Karpas-422 (cell line): ENCODE measurements at regions not wholly inside any gene's neighbourhood (a gene's known extent, or its start where the extent isn't known, plus 50 kb on each side); places are given as distances from the start of the nearest gene placed in this dataset.

Experiments
- DNase-seq: peaks from one replicate; pipeline ENCODE4 v3.0.0-alpha.2; 2015
- H2AFZ ChIP-seq: fragments of 200-600 bp; sonication (generic); 2 replicates; pipeline ENCODE4 v1.6.1; 2014; ENCODE audit warnings: antibody characterized with exemption, low read length, mixed read lengths
- H3K27ac ChIP-seq: fragments of 200-600 bp; sonication (generic); 2 replicates; pipeline ENCODE4 v1.5.1; 2014; ENCODE audit warnings: mild to moderate bottlenecking, low read length, moderate library complexity
- H3K27me3 ChIP-seq: fragments of 200-600 bp; sonication (generic); 2 replicates; pipeline ENCODE4 v1.6.1; 2014; ENCODE audit warnings: low read length, mixed read lengths
- H3K36me3 ChIP-seq: fragments of 200-600 bp; sonication (generic); 2 replicates; pipeline ENCODE4 v1.6.1; 2014; ENCODE audit warnings: low read length, mixed read lengths; ENCODE audit not compliant: insufficient read depth
- H3K4me1 ChIP-seq: fragments of 200-600 bp; sonication (generic); 2 replicates; pipeline ENCODE4 v1.6.1; 2014; ENCODE audit warnings: mild to moderate bottlenecking, low read length, mixed read lengths
- H3K4me2 ChIP-seq: fragments of 200-600 bp; sonication (generic); 2 replicates; pipeline ENCODE4 v1.6.1; 2014; ENCODE audit warnings: low read length, low read depth, mild to moderate bottlenecking; ENCODE audit not compliant: poor library complexity, severe bottlenecking
- H3K4me3 ChIP-seq: fragments of 200-600 bp; sonication (generic); 2 replicates; pipeline ENCODE4 v1.5.1; 2014; ENCODE audit warnings: mild to moderate bottlenecking, antibody characterized with exemption, low read length, mixed read lengths
- H3K79me2 ChIP-seq: fragments of 200-600 bp; sonication (generic); 2 replicates; pipeline ENCODE4 v1.6.1; 2014; ENCODE audit warnings: mild to moderate bottlenecking, low read length, mixed read lengths
- H3K9ac ChIP-seq: fragments of 200-600 bp; sonication (generic); 2 replicates; pipeline ENCODE4 v1.6.0; 2014; ENCODE audit warnings: low read length
- H3K9me2 ChIP-seq: fragments of 200-600 bp; sonication (generic), shearing (Covaris generic); replicated peaks from 2 replicates; pipeline ENCODE4 v1.6.0; 2014; ENCODE audit warnings: mild to moderate bottlenecking, low read length, moderate library complexity; ENCODE audit not compliant: insufficient read depth
- H3K9me3 ChIP-seq: fragments of 300-700, 200-600 bp; sonication (generic); 2 replicates; pipeline ENCODE4 v1.6.1; 2014; ENCODE audit warnings: low read length, mixed read lengths
- H4K20me1 ChIP-seq: fragments of 200-600 bp; sonication (generic); 2 replicates; pipeline ENCODE4 v1.6.1; 2014; ENCODE audit warnings: mild to moderate bottlenecking, antibody characterized with exemption, low read length, low read depth; ENCODE audit not compliant: insufficient read depth

- Histone ChIP-seq H3K4me3 (no peak overlapping the region), H3K9me3 (no peaks in the 10 kb centered on the region), H3K27ac (no peak overlapping the region), H4K20me1 (no peaks in the 10 kb centered on the region), H3K9ac (no peak overlapping the region), H3K9me2 (no peaks in the 10 kb centered on the region), H3K36me3 (no peaks in the 10 kb centered on the region), H3K27me3 (no peaks in the 10 kb centered on the region), H3K79me2 (no peaks in the 10 kb centered on the region), H3K4me1 (no peaks in the 10 kb centered on the region), H2AFZ (no peak overlapping the region), H3K4me2 (no peak overlapping the region)
- DNase-seq, result no peak
Measured at GRCh38 chr10:120980279-120981255, 129.4 kb downstream of the WDR11 start.

DNA sequence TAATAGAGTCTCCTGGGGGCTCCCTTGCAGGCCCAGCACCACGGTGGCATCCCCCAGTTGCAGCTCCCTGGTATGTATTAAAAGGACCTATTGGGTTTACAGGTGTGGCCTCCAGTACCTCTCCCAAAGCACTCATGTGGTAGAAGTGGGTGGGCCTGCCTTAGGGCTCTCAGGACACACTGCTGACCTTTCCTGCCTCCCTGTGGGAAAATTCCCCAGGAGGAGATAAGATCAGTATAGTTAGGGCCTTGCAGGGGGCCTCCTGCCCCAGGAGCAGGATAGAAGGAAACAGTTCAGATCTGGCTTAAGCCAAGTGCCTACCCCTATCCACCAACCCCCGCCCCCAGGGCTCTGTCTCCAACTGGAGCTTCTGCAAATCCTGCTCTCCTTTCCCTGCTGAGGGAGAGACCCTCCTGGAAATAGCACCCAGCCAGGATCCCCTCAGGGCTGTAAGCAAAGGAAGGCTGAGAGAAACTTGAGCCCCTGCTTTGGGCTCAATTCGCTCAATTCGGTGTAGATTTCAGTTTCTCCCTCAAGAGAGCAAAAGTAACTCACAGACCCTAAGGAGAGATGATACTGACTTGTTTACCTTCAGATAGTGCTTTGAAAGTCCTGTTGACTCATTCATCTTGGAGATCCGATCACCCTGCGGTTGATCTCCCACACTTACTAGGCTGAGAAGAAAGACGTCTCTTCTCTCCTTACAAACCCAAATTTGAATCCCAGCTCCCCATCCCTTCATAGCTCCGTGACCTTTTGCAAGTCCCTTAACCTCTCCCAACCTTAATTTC lies 130.6 kb downstream of the WDR11 start:
- Histone ChIP-seq H3K9me2 (no peaks in the 10 kb centered on the region), H3K27ac (no peak overlapping the region), H3K4me1 (no peaks in the 10 kb centered on the region), H3K4me2 (no peak overlapping the region), H3K9me3 (no peaks in the 10 kb centered on the region), H2AFZ (no peak overlapping the region), H3K36me3 (no peaks in the 10 kb centered on the region), H4K20me1 (no peaks in the 10 kb centered on the region), H3K27me3 (no peaks in the 10 kb centered on the region), H3K9ac (no peak overlapping the region), H3K79me2 (no peaks in the 10 kb centered on the region), H3K4me3 (no peak overlapping the region)
- DNase-seq, result no peak

DNA sequence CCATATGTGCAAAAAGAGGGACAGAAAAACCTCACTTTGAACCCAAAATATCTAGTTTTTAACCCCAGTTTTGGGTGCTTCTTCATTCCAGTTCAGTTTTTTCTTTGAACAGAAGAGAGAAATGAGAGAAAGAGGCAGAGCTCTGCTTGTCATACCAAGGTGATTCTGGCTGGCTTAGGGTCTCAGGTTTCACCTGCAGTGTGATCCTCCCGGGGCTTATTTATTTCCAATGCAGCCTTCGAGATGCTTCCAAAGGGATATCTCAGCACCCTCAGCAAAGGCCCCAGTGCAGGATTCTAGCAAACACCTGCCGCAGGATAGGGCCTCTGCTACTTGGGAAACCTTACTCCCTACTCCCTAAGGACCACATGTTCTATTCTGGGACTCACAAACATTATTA lies 131.3 kb downstream of the WDR11 start:
- Histone ChIP-seq H3K9me3 (no peaks in the 10 kb centered on the region), H3K79me2 (no peaks in the 10 kb centered on the region), H3K36me3 (no peaks in the 10 kb centered on the region), H3K27me3 (no peaks in the 10 kb centered on the region), H4K20me1 (no peaks in the 10 kb centered on the region), H3K9me2 (no peaks in the 10 kb centered on the region), H3K9ac (no peak overlapping the region), H3K4me2 (no peak overlapping the region), H3K4me3 (no peak overlapping the region), H3K4me1 (no peaks in the 10 kb centered on the region), H2AFZ (no peak overlapping the region), H3K27ac (no peak overlapping the region)
- DNase-seq, result no peak

GRCh38 chr10:120983721-120984120 lies 132.6 kb downstream of the WDR11 start:
- H3K79me2 ChIP-seq, result no peaks in the 10 kb centered on the region
- H3K9ac ChIP-seq, result no peak overlapping the region
- DNase-seq, result no peak
- H4K20me1 ChIP-seq, result no peaks in the 10 kb centered on the region
- no peaks in the 10 kb centered on the region for H3K4me1 ChIP-seq
- no peak overlapping the region for H2AFZ ChIP-seq
- H3K36me3 ChIP-seq, result no peaks in the 10 kb centered on the region
- H3K27me3 ChIP-seq, result no peaks in the 10 kb centered on the region
- no peak overlapping the region for H3K27ac ChIP-seq
- H3K9me2 ChIP-seq, result no peaks in the 10 kb centered on the region
- H3K4me3 ChIP-seq, result no peak overlapping the region
- no peak overlapping the region for H3K4me2 ChIP-seq
- no peaks in the 10 kb centered on the region for H3K9me3 ChIP-seq

- Histone ChIP-seq H3K9ac (no peak overlapping the region), H3K27ac (no peak overlapping the region), H3K4me1 (no peaks in the 10 kb centered on the region), H2AFZ (no peak overlapping the region), H3K4me3 (no peak overlapping the region), H3K36me3 (no peaks in the 10 kb centered on the region), H3K9me3 (no peaks in the 10 kb centered on the region), H4K20me1 (no peaks in the 10 kb centered on the region), H3K9me2 (no peaks in the 10 kb centered on the region), H3K27me3 (no peaks in the 10 kb centered on the region), H3K79me2 (no peaks in the 10 kb centered on the region), H3K4me2 (no peak overlapping the region)
- no peak for DNase-seq
Measured at GRCh38 chr10:120984221-120984620, 133.1 kb downstream of the WDR11 start.

GRCh38 chr10:120987359-120987758 lies 136.2 kb downstream of the WDR11 start:
- Histone ChIP-seq H3K27me3 (no peaks in the 10 kb centered on the region), H3K4me2 (no peak overlapping the region), H2AFZ (no peak overlapping the region), H3K27ac (no peak overlapping the region), H4K20me1 (no peaks in the 10 kb centered on the region), H3K9me2 (no peaks in the 10 kb centered on the region), H3K9ac (no peak overlapping the region), H3K4me3 (no peak overlapping the region), H3K4me1 (no peaks in the 10 kb centered on the region), H3K9me3 (no peaks in the 10 kb centered on the region), H3K79me2 (no peaks in the 10 kb centered on the region), H3K36me3 (no peaks in the 10 kb centered on the region)
- no peak for DNase-seq

- no peak overlapping the region for H2AFZ ChIP-seq
- no peaks in the 10 kb centered on the region for H3K4me1 ChIP-seq
- H3K4me3 ChIP-seq, result no peak overlapping the region
- no peaks in the 10 kb centered on the region for H3K36me3 ChIP-seq
- H3K9me2 ChIP-seq, result no peaks in the 10 kb centered on the region
- no peaks in the 10 kb centered on the region for H4K20me1 ChIP-seq
- no peak overlapping the region for H3K4me2 ChIP-seq
- H3K79me2 ChIP-seq, result no peaks in the 10 kb centered on the region
- no peak for DNase-seq
- no peaks in the 10 kb centered on the region for H3K27me3 ChIP-seq
- no peak overlapping the region for H3K9ac ChIP-seq
- no peak overlapping the region for H3K27ac ChIP-seq
- H3K9me3 ChIP-seq, result no peaks in the 10 kb centered on the region
Measured at GRCh38 chr10:120988751-120989150, 137.6 kb downstream of the WDR11 start.

GRCh38 chr10:120989279-120989678 lies 138.1 kb downstream of the WDR11 start:
- no peak overlapping the region for H3K27ac ChIP-seq
- H4K20me1 ChIP-seq, result no peaks in the 10 kb centered on the region
- H3K4me3 ChIP-seq, result no peak overlapping the region
- no peaks in the 10 kb centered on the region for H3K36me3 ChIP-seq
- H3K4me1 ChIP-seq, result no peaks in the 10 kb centered on the region
- H3K9ac ChIP-seq, result no peak overlapping the region
- no peak overlapping the region for H3K4me2 ChIP-seq
- no peaks in the 10 kb centered on the region for H3K9me2 ChIP-seq
- no peak overlapping the region for H2AFZ ChIP-seq
- DNase-seq, result no peak
- no peaks in the 10 kb centered on the region for H3K9me3 ChIP-seq
- H3K79me2 ChIP-seq, result no peaks in the 10 kb centered on the region
- H3K27me3 ChIP-seq, result no peaks in the 10 kb centered on the region
